Gastrocnemius medialis (tissue), 4 donors: ENCODE measurements at regions not wholly inside any gene's neighbourhood (a gene's known extent, or its start where the extent isn't known, plus 50 kb on each side); places are given as distances from the start of the nearest gene placed in this dataset.

Experiments
- ATAC-seq, 2 donors: fragments of 150-250 bp; one replicate each; pipeline ENCODE4 v1.9.1; 2016
- DNase-seq, 2 donors: peaks; one replicate each; pipeline ENCODE4 v3.0.0-alpha.2; 2019
- H3K27ac ChIP-seq, 4 donors: fragments of 200-600 bp; sonication (generic); 1 replicate in 1 of 4; 2 replicates in 3 of 4; pipeline ENCODE4 v1.5.1; 2016 to 2018; ENCODE audit warnings: mild to moderate bottlenecking in 2 of 4, moderate library complexity in 1 of 4
- H3K27me3 ChIP-seq, 3 donors: fragments of 200-600 bp; sonication (generic) in 2 of 3; 1 replicate in 1 of 3; 2 replicates in 2 of 3; pipeline versions ENCODE4 v1.5.1 to v1.6.0; 2016 to 2019; ENCODE audit warnings: mild to moderate bottlenecking in 1 of 3, moderate library complexity in 1 of 3
- H3K36me3 ChIP-seq, 2 donors: fragments of 200-600 bp; sonication (generic) in 1 of 2; one replicate each; pipeline ENCODE4 v1.5.1; 2017 to 2018
- H3K4me1 ChIP-seq, 2 donors: fragments of 200-600 bp; sonication (generic) in 1 of 2; one replicate each; pipeline ENCODE4 v1.5.1; 2016 to 2017; ENCODE audit warnings: mild to moderate bottlenecking in 2 of 2
- H3K4me3 ChIP-seq, 4 donors: fragments of 200-600 bp; sonication (generic) in 3 of 4; 1 replicate in 1 of 4; 2 replicates in 3 of 4; pipeline ENCODE4 v1.5.1; 2016 to 2019; ENCODE audit warnings: mild to moderate bottlenecking in 2 of 4
- H3K9me3 ChIP-seq, 3 donors: fragments of 200-600 bp; sonication (generic) in 2 of 3; 1 replicate in 1 of 3; 2 replicates in 2 of 3; pipeline ENCODE4 v1.5.1; 2016 to 2019
- CTCF ChIP-seq, 5 experiments: fragments of 450-650 bp in 3 of 5; fragments of 200-600 bp in 2 of 5; sonication (generic) in 2 of 5; IDR thresholded peaks in 4 of 5; conservative IDR thresholded peaks in 1 of 5; 1 replicate in 4 of 5; 2 replicates in 1 of 5; pipeline ENCODE4 v1.5.1; 2016 to 2019; ENCODE audit warnings: antibody characterized with exemption in 5 of 5, mild to moderate bottlenecking in 3 of 5, moderate library complexity in 3 of 5
- POLR2A ChIP-seq, 2 donors: fragments of 450-650 bp; IDR thresholded peaks; one replicate each; pipeline ENCODE4 v1.6.1; 2017; ENCODE audit warnings: antibody characterized with exemption in 2 of 2, mild to moderate bottlenecking in 2 of 2, moderate library complexity in 2 of 2
- in situ Hi-C, 4 donors: fragments of 200-750 bp; cut with MboI; loops; one replicate each; pipeline versions ENCODE4 v1.15.0 to v1.8.0; 2017; ENCODE audit warnings: low sequenced_read_pairs in 4 of 4
- intact Hi-C: fragments of 100-400 bp; cut with DNase I; formaldehyde crosslinking; loops from one replicate; pipeline ENCODE4 v1.15.1; 2023; ENCODE audit warnings: low total_unique reads

- no peaks in the 10 kb centered on the region for H3K36me3 ChIP-seq
- peak overlapping the region in 1 of 4 donors; percentile 14 for H3K4me3 ChIP-seq
- in situ Hi-C loops (loop anchor here in 1 of 4 donors (25.0 kb wide), 1 partner anchor 805 kb away; no protein-coding TSS in a partner anchor), intact Hi-C loops (loop anchor here (2.0 to 5.0 kb wide), 2 partner anchors 127 to 675 kb away; no protein-coding TSS in a partner anchor)
- no peak overlapping the region for H3K27ac ChIP-seq
- peak; percentile 68 to 86 for ATAC-seq
- H3K27me3 ChIP-seq, result no peaks in the 10 kb centered on the region
- no peaks in the 10 kb centered on the region for H3K9me3 ChIP-seq
- no peak for DNase-seq
- TF ChIP-seq CTCF (IDR thresholded peaks at IDR 0.05 in 4 of 5, conservative IDR thresholded peaks at IDR 0.05 in 1 of 5) (peak; percentile 63 to 78 (median 73)), POLR2A (IDR thresholded peaks at IDR 0.05) (no peak)
- no peaks in the 10 kb centered on the region for H3K4me1 ChIP-seq
Observed at GRCh38 chr11:128157423-128158298, 429.7 kb downstream of the ETS1 start.

- Histone ChIP-seq H3K9me3 (no peaks in the 10 kb centered on the region), H3K4me1 (no peaks in the 10 kb centered on the region), H3K36me3 (no peaks in the 10 kb centered on the region), H3K27me3 (no peaks in the 10 kb centered on the region), H3K27ac (no peak overlapping the region), H3K4me3 (no peak overlapping the region)
- intact Hi-C loops, result loop anchor here (2.0 to 5.0 kb wide), 2 partner anchors 126 to 676 kb away; no protein-coding TSS in a partner anchor
- TF ChIP-seq CTCF (IDR thresholded peaks at IDR 0.05 in 4 of 5, conservative IDR thresholded peaks at IDR 0.05 in 1 of 5) (no peak), POLR2A (IDR thresholded peaks at IDR 0.05) (no peak)
- in situ Hi-C loops, result loop anchor here in 1 of 4 donors (25.0 kb wide), 1 partner anchor 806 kb away; no protein-coding TSS in a partner anchor
- no peak for DNase-seq
- ATAC-seq, result no peak
Observed at GRCh38 chr11:128156486-128156885, 430.9 kb downstream of the ETS1 start.

- TF ChIP-seq CTCF (IDR thresholded peaks at IDR 0.05 in 4 of 5, conservative IDR thresholded peaks at IDR 0.05 in 1 of 5) (no peak), POLR2A (IDR thresholded peaks at IDR 0.05) (no peak)
- Histone ChIP-seq H3K4me3 (no peak overlapping the region), H3K4me1 (no peaks in the 10 kb centered on the region), H3K27me3 (no peaks in the 10 kb centered on the region), H3K9me3 (no peaks in the 10 kb centered on the region), H3K36me3 (no peaks in the 10 kb centered on the region), H3K27ac (no peak overlapping the region)
- DNase-seq (no peak), ATAC-seq (no peak)
- in situ Hi-C loops, result loop anchor here in 1 of 4 donors (25.0 kb wide), 1 partner anchor 807 kb away; no protein-coding TSS in a partner anchor
- intact Hi-C loops, result loop anchor here (5.0 kb wide), 1 partner anchor 677 kb away; no protein-coding TSS in a partner anchor
Observed at GRCh38 chr11:128155590-128155989, 431.8 kb downstream of the ETS1 start.

- in situ Hi-C loops (loop anchor here in 1 of 4 donors (25.0 kb wide), 1 partner anchor 809 kb away; no protein-coding TSS in a partner anchor), intact Hi-C loops (no loop called here)
- H3K36me3 ChIP-seq, result no peaks in the 10 kb centered on the region
- no peaks in the 10 kb centered on the region for H3K4me1 ChIP-seq
- TF ChIP-seq CTCF (IDR thresholded peaks at IDR 0.05 in 4 of 5, conservative IDR thresholded peaks at IDR 0.05 in 1 of 5), result no peak
- no peak for TF ChIP-seq POLR2A (IDR thresholded peaks at IDR 0.05)
- no peaks in the 10 kb centered on the region for H3K9me3 ChIP-seq
- DNase-seq, result no peak
- no peak overlapping the region for H3K4me3 ChIP-seq
- no peak overlapping the region for H3K27ac ChIP-seq
- no peak for ATAC-seq
- no peaks in the 10 kb centered on the region for H3K27me3 ChIP-seq
Observed at GRCh38 chr11:128153697-128154048, 433.7 kb downstream of the ETS1 start.
